HG02885 (cell line): ENCODE measurements at regions not wholly inside any gene's neighbourhood (a gene's known extent, or its start where the extent isn't known, plus 50 kb on each side); places are given as distances from the start of the nearest gene placed in this dataset.

ENCODE experiments used
- ATAC-seq: cut with Tn5 transposase; IDR thresholded peaks from one replicate; pipeline ENCODE4 v1.9.1; 2021; ENCODE audit warnings: mild to moderate bottlenecking; ENCODE audit not compliant: unreplicated experiment, poor library complexity

DNA sequence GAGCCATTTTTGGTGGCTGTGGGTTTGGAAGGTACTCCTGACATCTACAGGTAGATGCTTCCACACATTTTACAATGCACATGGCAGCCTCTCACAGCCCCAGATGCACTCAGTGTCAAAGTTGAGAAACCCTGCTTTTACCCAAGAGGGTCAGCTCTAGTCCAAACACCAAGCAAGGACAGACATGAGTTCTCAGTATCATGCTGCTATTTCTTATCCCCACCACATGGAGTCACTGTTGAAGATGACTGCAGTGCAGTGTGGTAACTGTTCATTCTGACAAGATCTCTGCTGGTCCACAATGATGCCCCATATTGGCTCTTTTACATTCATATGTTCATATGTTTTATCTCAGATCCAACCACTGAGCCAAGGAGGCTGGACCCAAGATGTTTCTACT is 50.5 kb upstream of the SALL1 start:
- no peak for ATAC-seq
